Brain microvascular endothelial cell (primary cell): ENCODE measurements at regions not wholly inside any gene's neighbourhood (a gene's known extent, or its start where the extent isn't known, plus 50 kb on each side); places are given as distances from the start of the nearest gene placed in this dataset.
A peak's percentile ranks its signal among the peaks of the same experiment; 100 is the strongest.

Experiments used
- DNase-seq: peaks from one replicate; pipeline ENCODE4 v3.0.0-alpha.2; 2020
- H3K27ac ChIP-seq: fragments of 250-450 bp; sonication (Bioruptor Pico); 2 replicates; pipeline ENCODE4 v1.5.1; 2020; ENCODE audit warnings: mild to moderate bottlenecking, moderate library complexity
- H3K27me3 ChIP-seq: fragments of 250-450 bp; sonication (Bioruptor Pico); replicated peaks from 2 replicates; pipeline ENCODE4 v1.5.1; 2020; ENCODE audit warnings: mild to moderate bottlenecking
- H3K36me3 ChIP-seq: fragments of 250-450 bp; sonication (Bioruptor Pico); replicated peaks from 2 replicates; pipeline ENCODE4 v1.5.1; 2020; ENCODE audit warnings: mild to moderate bottlenecking
- H3K4me3 ChIP-seq: 2 replicates; pipeline ENCODE4 v1.5.1; 2011; ENCODE audit warnings: low read depth, mild to moderate bottlenecking, control low read depth, low read length, moderate library complexity
- in situ Hi-C: cut with HindIII; loops from 2 replicates; pipeline ENCODE4 v1.10.0; 2017; ENCODE audit warnings: low sequenced_read_pairs, low pct_ligation_motif_present
- TF ChIP-seq, protein P1 (sequence below): IDR thresholded peaks from 2 replicates; pipeline ENCODE4 v1.5.1; 2011; ENCODE audit warnings: low read depth, mild to moderate bottlenecking, moderate library complexity, low read length, control low read depth, inconsistent platforms; ENCODE audit errors: missing control alignments

DNA sequence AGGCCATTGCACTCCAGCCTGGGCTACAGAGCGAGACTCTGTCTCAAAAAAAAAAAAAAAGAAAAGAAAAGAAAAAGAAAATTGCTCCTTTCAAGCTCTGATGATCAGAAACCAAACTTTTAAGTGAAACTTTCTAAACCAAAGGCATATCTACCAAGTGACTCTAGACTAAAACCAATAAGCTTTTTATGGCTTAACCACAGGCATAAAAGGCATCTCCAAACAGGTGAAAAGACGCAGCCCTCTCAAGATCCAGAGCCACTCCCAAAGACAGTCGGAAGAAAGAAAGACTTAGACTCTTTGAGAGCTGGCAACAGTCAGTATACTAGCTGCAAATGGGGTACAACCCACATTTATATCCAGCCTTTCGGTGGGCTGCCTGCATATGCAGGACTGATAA, 117.1 kb upstream of the AP1S2 start:
- TF ChIP-seq, protein P1, sequence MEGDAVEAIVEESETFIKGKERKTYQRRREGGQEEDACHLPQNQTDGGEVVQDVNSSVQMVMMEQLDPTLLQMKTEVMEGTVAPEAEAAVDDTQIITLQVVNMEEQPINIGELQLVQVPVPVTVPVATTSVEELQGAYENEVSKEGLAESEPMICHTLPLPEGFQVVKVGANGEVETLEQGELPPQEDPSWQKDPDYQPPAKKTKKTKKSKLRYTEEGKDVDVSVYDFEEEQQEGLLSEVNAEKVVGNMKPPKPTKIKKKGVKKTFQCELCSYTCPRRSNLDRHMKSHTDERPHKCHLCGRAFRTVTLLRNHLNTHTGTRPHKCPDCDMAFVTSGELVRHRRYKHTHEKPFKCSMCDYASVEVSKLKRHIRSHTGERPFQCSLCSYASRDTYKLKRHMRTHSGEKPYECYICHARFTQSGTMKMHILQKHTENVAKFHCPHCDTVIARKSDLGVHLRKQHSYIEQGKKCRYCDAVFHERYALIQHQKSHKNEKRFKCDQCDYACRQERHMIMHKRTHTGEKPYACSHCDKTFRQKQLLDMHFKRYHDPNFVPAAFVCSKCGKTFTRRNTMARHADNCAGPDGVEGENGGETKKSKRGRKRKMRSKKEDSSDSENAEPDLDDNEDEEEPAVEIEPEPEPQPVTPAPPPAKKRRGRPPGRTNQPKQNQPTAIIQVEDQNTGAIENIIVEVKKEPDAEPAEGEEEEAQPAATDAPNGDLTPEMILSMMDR: no peak
- Histone ChIP-seq H3K27me3 (no peaks in the 10 kb centered on the region), H3K4me3 (no peak overlapping the region), H3K27ac (no peak overlapping the region), H3K36me3 (no peaks in the 10 kb centered on the region)
- DNase-seq: no peak
- in situ Hi-C loops: no loop called here

DNA sequence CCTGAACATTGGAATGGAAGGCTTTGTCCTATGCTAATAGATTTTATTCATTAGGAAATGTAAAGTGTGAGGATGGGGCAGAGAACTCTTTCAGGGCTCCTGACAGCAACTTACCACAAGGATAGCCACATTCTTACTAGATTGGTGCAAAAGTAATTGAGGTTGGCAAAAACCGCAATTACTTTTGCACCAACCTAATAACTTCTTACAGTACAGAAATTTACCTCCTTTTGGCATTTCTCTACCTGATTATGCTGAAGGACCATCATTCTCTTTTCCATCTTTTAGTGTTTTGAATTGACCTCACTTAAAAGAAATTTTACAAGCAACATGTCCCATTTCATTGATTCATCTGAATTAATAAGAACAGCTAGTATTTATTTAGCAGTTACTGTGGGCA, 109.2 kb upstream of the AP1S2 start:
- H3K27me3 ChIP-seq: no peaks in the 10 kb centered on the region
- TF ChIP-seq, protein P1: no peak
- no peak overlapping the region for H3K27ac ChIP-seq
- DNase-seq: no peak
- H3K4me3 ChIP-seq: no peak overlapping the region
- in situ Hi-C loops: no loop called here
- H3K36me3 ChIP-seq: no peaks in the 10 kb centered on the region

DNA sequence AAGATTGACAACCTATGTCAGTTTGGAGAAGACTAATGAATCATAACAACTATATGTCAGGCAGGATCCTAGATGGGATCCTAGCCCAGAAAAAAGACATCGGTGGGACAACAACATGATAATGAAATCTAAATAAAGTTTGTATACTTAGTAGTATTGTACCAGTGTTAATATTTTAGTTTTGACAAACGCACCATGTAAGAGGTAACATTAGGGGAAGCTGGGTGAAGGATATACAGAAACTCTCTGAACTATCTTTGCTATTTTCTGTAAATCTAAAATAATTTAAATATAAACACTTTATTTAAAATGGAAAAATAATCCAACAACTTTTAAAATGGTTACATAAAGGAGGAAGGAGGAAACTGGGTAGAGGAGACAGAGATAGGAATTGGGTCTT, 105.6 kb upstream of the AP1S2 start:
- Histone ChIP-seq H3K27ac (no peak overlapping the region), H3K27me3 (no peaks in the 10 kb centered on the region), H3K36me3 (no peaks in the 10 kb centered on the region), H3K4me3 (no peak overlapping the region)
- TF ChIP-seq, protein P1: no peak
- in situ Hi-C loops: no loop called here
- no peak for DNase-seq

DNA sequence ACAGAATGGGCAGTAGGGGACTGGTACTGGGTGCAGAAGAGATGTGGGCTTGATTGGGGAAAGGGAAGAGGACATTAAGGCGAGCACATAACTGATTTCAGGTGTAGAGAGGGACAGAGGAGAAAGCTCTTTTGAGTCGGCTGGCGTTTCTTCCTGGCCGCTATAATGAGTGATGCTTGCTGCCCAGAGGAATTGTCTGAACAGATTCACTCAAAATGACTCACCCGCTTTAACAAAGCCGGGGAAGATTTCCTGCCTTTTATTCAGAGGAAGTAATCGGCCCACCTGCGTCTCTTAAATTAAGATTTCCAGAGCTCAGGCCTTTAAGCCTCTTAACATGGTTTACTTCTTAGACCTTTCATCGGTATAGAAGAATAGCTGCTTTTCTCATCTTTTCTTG, 102.1 kb upstream of the AP1S2 start:
- Histone ChIP-seq H3K36me3 (no peaks in the 10 kb centered on the region), H3K27me3 (no peaks in the 10 kb centered on the region), H3K4me3 (no peak overlapping the region), H3K27ac (no peak overlapping the region)
- DNase-seq: peak; percentile 16
- in situ Hi-C loops: no loop called here
- TF ChIP-seq, protein P1: no peak

DNA sequence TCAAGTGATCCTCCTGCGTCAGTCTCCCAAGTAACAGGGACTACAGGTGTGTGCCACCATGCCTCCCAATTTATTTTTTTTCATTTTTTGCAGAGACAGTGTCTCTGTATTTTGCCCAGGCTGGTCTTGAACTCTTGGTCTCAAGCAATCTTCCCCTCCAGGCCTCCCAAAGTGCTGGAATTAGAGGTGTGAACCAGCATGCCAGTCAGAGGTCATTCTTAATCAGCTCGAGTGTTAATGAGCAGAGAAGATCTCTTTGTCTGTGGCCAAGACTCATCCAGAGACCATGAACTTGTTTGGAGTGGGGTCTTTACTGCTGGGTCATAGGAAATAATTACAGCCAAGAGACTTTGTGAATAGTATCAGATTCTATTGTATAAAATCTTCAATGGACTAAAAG, 99.2 kb upstream of the AP1S2 start:
- no peak for DNase-seq
- in situ Hi-C loops: no loop called here
- TF ChIP-seq, protein P1: no peak
- H3K27me3 ChIP-seq: no peaks in the 10 kb centered on the region
- no peak overlapping the region for H3K4me3 ChIP-seq
- H3K36me3 ChIP-seq: no peaks in the 10 kb centered on the region
- no peak overlapping the region for H3K27ac ChIP-seq

DNA sequence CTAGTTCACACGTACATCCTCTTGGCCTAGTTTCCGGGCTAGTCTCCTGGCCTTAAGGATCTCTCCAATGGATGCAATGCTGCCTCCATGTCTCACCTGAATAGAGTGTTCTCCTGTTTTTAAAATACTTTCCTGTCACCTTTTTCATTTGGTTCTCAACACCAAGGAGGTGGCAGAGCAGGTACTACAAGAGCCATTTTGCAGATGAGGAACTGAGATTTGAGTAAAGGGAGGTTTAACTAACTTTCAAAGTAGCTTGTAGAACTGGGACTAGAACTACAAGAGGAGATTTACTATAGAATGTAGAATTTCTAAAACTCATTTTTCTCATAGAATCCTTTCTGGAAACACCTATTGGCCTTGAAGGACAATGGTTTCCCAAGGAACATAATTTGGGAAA, 97.6 kb upstream of the AP1S2 start:
- Histone ChIP-seq H3K27me3 (no peaks in the 10 kb centered on the region), H3K27ac (no peak overlapping the region), H3K36me3 (no peaks in the 10 kb centered on the region), H3K4me3 (no peak overlapping the region)
- in situ Hi-C loops: no loop called here
- TF ChIP-seq, protein P1: no peak
- no peak for DNase-seq
